ENCODE measurements at regions not wholly inside any gene's neighbourhood (a gene's known extent, or its start where the extent isn't known, plus 50 kb on each side); places are given as distances from the start of the nearest gene placed in this dataset.
A peak's percentile ranks its signal among the peaks of the same experiment; 100 is the strongest.

- DNase-seq = no peak
Observed at GRCh38 chr10:120314442-120314841, 142.6 kb upstream of the PLPP4 start.

- no peak for DNase-seq
Observed at GRCh38 chr10:120318862-120319261, 138.2 kb upstream of the PLPP4 start.

GRCh38 chr10:120327675-120328074 lies 129.4 kb upstream of the PLPP4 start:
- no peak for DNase-seq

GRCh38 chr10:120328647-120329046 lies 128.4 kb upstream of the PLPP4 start:
- DNase-seq = no peak

- DNase-seq = no peak
Observed at GRCh38 chr10:120335553-120335952, 121.5 kb upstream of the PLPP4 start.

GRCh38 chr10:120336306-120336910 lies 120.6 kb upstream of the PLPP4 start:
- DNase-seq = no peak

GRCh38 chr10:120336911-120337540 lies 120.0 kb upstream of the PLPP4 start:
- DNase-seq = peak; percentile 18 to 67

- DNase-seq = no peak
Observed at GRCh38 chr10:120342115-120342714, 114.8 kb upstream of the PLPP4 start.

GRCh38 chr10:120345186-120345585 lies 111.8 kb upstream of the PLPP4 start:
- no peak for DNase-seq

GRCh38 chr10:120347644-120348043 lies 109.4 kb upstream of the PLPP4 start:
- no peak for DNase-seq

- no peak for DNase-seq
Observed at GRCh38 chr10:120349069-120349468, 108.0 kb upstream of the PLPP4 start.

- no peak for DNase-seq
Observed at GRCh38 chr10:120355425-120355824, 101.6 kb upstream of the PLPP4 start.

GRCh38 chr10:120360571-120360970 lies 96.5 kb upstream of the PLPP4 start:
- no peak for DNase-seq

- no peak for DNase-seq
Observed at GRCh38 chr10:120365872-120366271, 91.2 kb upstream of the PLPP4 start.

- no peak for DNase-seq
Observed at GRCh38 chr10:120367341-120367740, 89.7 kb upstream of the PLPP4 start.

- DNase-seq = no peak
Observed at GRCh38 chr10:120368338-120368737, 88.7 kb upstream of the PLPP4 start.

GRCh38 chr10:120368927-120369326 lies 88.1 kb upstream of the PLPP4 start:
- DNase-seq = no peak

- DNase-seq = no peak
Observed at GRCh38 chr10:120369856-120370276, 87.2 kb upstream of the PLPP4 start.

GRCh38 chr10:120371856-120372255 lies 85.2 kb upstream of the PLPP4 start:
- no peak for DNase-seq

GRCh38 chr10:120372917-120373316 lies 84.1 kb upstream of the PLPP4 start:
- DNase-seq = no peak

- no peak for DNase-seq
Observed at GRCh38 chr10:120375666-120376065, 81.4 kb upstream of the PLPP4 start.

GRCh38 chr10:120381931-120382330 lies 75.1 kb upstream of the PLPP4 start:
- DNase-seq = no peak

- no peak for DNase-seq
Observed at GRCh38 chr10:120382360-120382759, 74.7 kb upstream of the PLPP4 start.

- DNase-seq = no peak
Observed at GRCh38 chr10:120385992-120386391, 71.0 kb upstream of the PLPP4 start.

GRCh38 chr10:120386896-120387295 lies 70.1 kb upstream of the PLPP4 start:
- no peak for DNase-seq
